Right lobe of liver (tissue), 4 donors: ENCODE measurements at regions not wholly inside any gene's neighbourhood (a gene's known extent, or its start where the extent isn't known, plus 50 kb on each side); places are given as distances from the start of the nearest gene placed in this dataset.

Experiments used
- POLR2A ChIP-seq: fragments of 450-650 bp; IDR thresholded peaks from one replicate; pipeline ENCODE4 v1.6.1; 2017; ENCODE audit warnings: antibody characterized with exemption, mild to moderate bottlenecking
- TF ChIP-seq, protein P1 (sequence below), 4 donors: fragments of 200-600 bp in 3 of 4; fragments of 450-650 bp in 1 of 4; IDR thresholded peaks; one replicate each; pipeline versions ENCODE4 v1.5.1 to v1.8.0; 2016 to 2022; ENCODE audit warnings: antibody characterized with exemption in 4 of 4, mild to moderate bottlenecking in 2 of 4
- donor health status: DM: no; HTN: no; CAD: no.
- donor health status: DM: no; HTN: no; CAD: no.
- donor health status: DM: no; HTN: yes; CAD: no.

DNA sequence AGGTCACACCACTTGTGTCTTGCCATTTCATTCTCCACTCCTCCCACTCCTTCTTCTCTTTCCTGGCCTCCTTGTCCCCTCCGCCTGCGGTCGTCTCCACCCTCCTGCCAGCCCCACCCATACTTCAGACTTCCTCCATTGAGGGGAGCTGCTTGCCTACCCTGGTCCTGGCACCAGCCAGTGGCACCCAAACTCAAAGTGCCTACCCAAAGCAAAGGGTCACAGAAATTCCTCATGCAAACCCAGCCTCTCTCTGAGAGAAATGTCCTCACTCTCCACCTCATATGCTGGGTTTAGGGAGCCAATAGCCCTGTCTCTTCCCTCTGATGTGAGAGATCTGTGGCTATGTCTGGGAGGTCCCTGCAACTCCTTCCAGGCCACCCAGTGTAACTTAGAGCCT is 109.6 kb downstream of the TEX26 start:
- TF ChIP-seq, protein P1, sequence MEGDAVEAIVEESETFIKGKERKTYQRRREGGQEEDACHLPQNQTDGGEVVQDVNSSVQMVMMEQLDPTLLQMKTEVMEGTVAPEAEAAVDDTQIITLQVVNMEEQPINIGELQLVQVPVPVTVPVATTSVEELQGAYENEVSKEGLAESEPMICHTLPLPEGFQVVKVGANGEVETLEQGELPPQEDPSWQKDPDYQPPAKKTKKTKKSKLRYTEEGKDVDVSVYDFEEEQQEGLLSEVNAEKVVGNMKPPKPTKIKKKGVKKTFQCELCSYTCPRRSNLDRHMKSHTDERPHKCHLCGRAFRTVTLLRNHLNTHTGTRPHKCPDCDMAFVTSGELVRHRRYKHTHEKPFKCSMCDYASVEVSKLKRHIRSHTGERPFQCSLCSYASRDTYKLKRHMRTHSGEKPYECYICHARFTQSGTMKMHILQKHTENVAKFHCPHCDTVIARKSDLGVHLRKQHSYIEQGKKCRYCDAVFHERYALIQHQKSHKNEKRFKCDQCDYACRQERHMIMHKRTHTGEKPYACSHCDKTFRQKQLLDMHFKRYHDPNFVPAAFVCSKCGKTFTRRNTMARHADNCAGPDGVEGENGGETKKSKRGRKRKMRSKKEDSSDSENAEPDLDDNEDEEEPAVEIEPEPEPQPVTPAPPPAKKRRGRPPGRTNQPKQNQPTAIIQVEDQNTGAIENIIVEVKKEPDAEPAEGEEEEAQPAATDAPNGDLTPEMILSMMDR (IDR thresholded peaks at IDR 0.05), result no peak
- TF ChIP-seq POLR2A, result no peak
